GM18861 (cell line): ENCODE measurements at regions not wholly inside any gene's neighbourhood (a gene's known extent, or its start where the extent isn't known, plus 50 kb on each side); places are given as distances from the start of the nearest gene placed in this dataset.

Source experiments
- ATAC-seq: cut with Tn5 transposase; IDR thresholded peaks from one replicate; pipeline ENCODE4 v1.9.1; 2021; ENCODE audit not compliant: unreplicated experiment

- no peak for ATAC-seq
Observed at GRCh38 chr9:113701774-113702755, 174.0 kb upstream of the ZNF618 start.

GRCh38 chr9:113705306-113705927 lies 170.7 kb upstream of the ZNF618 start:
- no peak for ATAC-seq

- no peak for ATAC-seq
Observed at GRCh38 chr9:113705928-113706519, 170.1 kb upstream of the ZNF618 start.

- no peak for ATAC-seq
Observed at GRCh38 chr9:113707953-113708695, 168.0 kb upstream of the ZNF618 start.

- ATAC-seq: no peak
Observed at GRCh38 chr9:113708821-113709713, 167.0 kb upstream of the ZNF618 start.

- ATAC-seq: no peak
Observed at GRCh38 chr9:113709721-113710120, 166.4 kb upstream of the ZNF618 start.

- ATAC-seq: no peak
Observed at GRCh38 chr9:113711251-113711650, 164.9 kb upstream of the ZNF618 start.

- ATAC-seq: no peak
Observed at GRCh38 chr9:113712053-113712452, 164.1 kb upstream of the ZNF618 start.

DNA sequence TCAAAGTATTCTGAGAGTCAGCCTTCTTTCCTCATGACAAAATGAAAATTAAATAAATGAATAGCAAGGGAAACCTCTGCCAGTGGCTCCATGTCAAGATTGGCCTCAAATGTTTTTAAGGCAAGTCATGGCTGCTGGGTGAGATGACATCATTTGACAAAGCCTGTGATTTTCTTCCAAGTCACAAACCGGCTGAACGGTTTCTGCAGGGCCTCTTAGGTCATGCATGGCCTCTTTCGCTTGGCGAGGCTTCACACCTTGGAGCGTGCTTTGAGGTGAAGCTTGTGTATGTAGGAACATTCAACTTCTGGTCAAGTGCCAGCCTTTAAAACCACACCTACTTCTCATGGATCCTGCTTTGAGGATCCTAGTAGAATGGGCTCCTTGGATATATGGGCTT lies 161.0 kb upstream of the ZNF618 start:
- ATAC-seq: no peak

DNA sequence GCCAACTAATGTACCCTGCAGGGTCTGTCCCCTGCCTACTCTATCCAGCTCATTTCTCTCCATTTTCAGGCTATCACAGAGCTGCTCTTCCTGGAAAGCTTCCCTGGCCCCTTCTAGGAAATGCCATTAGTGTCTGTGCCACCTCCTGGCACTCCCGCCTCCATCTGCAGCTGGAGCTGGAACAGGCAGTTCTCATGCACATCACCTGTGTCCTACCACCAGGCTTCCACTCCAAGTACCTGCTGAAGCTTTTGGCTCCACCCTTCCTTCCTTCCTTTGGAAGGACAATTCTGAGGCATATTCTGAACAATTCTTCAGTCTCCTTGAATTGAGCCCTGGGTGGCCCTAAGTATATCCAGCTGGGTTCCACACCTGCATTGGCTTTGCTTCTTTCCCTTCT lies 156.2 kb upstream of the ZNF618 start:
- ATAC-seq: no peak

GRCh38 chr9:113720495-113720894 lies 155.6 kb upstream of the ZNF618 start:
- no peak for ATAC-seq

- ATAC-seq: no peak
Observed at GRCh38 chr9:113721856-113722255, 154.3 kb upstream of the ZNF618 start.

- ATAC-seq: no peak
Observed at GRCh38 chr9:113724202-113724601, 151.9 kb upstream of the ZNF618 start.

DNA sequence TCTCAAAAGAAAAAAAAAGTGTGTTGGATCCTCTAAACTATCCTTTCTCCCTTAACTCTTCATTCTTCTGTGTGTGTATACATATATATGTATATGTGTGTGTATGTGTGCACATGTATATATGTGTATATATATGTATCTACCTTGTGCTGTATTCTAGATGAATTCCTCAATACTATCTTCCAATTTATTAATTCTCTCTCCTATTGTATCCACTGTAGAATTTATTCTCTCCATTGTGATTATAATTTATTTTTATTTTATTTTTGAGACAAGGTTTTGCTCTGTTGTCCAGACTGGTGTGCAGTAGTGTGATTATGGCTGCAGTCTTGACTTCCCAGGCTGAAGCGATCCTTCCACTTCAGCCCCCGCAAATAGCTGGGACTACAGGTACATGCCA lies 147.1 kb upstream of the ZNF618 start:
- no peak for ATAC-seq

GRCh38 chr9:113734826-113735225 lies 141.3 kb upstream of the ZNF618 start:
- no peak for ATAC-seq

DNA sequence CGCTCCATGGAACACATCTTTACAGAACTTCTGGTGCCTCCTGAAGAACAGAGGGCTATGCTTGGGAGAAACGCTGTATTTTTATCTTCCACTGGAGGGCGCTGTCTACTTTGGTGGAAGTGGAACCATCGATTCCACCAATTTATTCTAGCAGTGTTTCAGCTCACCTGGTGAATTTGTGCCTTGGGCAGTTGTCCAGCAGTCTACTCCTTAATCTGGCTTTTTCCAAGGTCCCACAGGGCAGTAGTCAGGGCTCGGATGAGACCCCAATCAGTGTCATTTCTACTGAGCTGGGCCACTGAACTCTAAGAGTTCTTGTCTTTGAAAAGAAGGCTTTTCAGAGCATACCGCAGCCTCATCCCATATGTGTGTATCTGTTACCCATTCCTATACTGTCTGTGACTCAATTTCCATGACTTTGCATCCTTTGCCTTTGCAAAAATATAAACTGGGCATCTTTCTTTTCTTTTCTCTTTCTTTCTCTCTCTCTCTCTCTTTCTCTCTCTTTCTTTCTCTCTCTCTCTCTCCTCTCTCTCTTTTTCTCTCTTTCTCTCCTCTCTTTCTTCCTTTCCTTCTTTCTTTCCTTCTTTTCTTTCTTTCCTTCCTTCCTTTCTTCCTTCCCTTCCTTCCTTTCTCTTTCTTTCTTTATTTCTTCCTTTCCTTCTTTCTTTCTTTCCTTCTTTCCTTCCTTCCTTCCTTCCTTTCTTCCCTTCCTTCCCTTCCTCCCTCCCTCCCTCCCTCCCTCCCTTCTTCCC lies 138.4 kb upstream of the ZNF618 start:
- ATAC-seq: no peak

DNA sequence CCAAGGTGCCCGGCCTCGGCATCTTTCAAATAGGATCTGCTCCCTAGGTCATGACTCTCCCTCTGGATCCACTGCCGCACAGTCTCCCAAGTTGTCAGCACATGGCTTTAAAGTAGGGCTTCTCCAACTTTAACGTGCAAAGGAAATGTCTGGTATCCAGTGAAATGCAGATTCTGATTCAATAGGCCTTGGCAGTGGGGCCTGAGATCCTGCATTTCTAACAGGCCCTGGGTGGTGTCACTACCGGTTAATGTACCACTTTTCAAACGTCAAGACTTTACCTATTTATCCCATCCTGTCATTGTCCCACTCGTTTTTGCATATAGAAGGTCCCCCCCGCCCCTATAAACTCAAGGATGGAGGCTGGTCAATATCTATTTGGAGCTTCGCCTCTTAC lies 137.6 kb upstream of the ZNF618 start:
- no peak for ATAC-seq

- ATAC-seq: no peak
Observed at GRCh38 chr9:113738893-113739604, 137.1 kb upstream of the ZNF618 start.
